Kidney tubule cell (primary cell): ENCODE measurements at regions not wholly inside any gene's neighbourhood (a gene's known extent, or its start where the extent isn't known, plus 50 kb on each side); places are given as distances from the start of the nearest gene placed in this dataset.

Source experiments
- DNase-seq: peaks from one replicate; pipeline ENCODE4 v3.0.0-alpha.2; 2018; ENCODE audit warnings: low spot score

DNA sequence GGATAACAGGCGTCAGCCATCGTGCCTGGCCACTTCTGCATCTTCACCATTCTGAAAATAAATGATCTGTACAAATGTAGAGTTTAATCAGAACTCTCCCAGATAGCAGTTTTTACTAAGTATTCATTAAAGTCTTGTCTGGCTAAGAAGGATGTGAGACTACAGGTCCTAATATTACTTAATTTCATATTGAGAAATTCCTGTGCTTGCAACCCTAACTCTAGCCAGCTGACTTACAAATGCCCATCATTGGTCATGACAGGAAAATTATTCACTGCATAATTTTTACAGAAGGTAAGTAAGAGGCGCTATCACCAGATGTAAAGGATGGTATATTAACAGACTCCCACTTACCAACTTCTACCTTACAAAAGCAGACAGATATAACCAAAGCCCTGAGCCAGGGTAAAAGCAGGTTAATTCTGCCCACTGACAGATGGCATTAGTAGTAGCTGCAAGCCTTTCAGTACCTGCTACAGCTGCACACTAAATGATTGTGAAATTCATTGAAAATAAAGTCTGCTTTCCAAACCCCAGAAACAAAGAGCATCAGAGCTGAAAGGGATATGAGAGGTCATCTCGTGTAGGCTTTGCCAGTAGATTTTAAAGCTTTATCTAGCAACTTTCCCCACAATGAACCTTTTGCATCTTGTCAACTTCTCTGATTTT lies 55.9 kb upstream of the FOXN2 start:
- DNase-seq = no peak

DNA sequence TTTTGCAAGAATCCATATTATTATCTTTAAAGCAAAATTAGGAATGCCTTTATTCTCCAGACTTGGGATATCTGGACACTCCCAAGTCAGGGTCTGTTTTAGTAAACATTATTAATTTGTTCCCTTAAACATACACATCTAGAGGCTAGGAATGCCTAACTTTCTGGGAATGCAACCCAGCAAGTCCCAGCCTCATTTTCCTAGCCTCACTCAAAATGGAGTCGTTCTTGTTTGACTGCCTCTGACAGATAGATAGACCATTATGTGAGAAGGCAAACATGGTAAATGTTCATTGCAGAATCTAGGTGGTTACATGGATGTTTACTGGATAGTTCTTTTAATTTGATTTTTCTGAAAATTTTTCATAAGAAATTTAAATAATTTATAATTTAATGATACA lies 54.7 kb upstream of the FOXN2 start:
- DNase-seq = no peak

DNA sequence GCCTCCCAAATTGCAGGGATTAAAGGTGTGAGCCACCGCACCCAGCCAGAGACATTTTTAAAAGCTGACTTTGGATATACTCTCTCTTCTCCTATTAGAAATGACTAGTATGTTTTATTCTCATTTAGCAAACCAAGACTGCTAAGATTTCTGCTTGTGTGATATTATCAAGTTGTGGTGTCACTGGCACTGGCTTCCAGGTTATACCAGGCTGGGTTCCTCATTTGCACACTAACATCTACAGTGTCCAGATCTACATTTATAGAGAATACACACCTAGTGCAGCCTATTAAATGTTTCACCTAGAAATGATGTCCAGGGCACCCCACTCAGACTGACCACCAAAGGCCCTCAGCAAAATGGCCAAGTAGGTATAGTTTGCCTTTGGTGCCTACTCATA lies 49.9 kb upstream of the FOXN2 start:
- DNase-seq = no peak
